GM21367 (cell line): ENCODE measurements at regions not wholly inside any gene's neighbourhood (a gene's known extent, or its start where the extent isn't known, plus 50 kb on each side); places are given as distances from the start of the nearest gene placed in this dataset.

Source experiments
- ATAC-seq: cut with Tn5 transposase; IDR thresholded peaks from one replicate; pipeline ENCODE4 v1.9.1; 2021; ENCODE audit not compliant: unreplicated experiment

DNA sequence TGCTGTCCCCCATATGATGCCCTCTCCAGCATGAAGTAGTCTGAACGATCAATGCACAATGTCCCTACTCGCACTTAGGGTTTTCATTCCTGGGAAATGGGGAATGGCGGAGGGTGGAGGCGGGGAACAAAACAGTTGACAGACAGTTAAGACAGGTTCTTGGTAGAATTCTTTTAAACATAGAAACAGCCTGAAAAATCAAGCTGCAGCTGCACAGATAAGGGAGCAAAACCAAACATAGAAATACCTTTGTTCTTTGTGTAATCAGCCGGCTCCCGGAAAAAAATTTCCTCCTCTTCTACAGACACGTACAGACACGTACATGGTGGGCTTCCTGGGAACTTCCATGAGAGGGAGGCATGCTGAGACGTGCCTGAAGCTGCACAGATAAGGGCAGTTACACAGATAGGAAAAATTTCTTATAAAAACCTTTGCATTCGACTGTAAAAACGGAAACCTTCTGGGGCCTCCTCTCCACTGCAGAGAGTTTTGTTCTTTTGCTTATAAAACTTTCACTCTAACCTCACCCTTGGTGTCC is 662.4 kb upstream of the PTPRD start:
- no peak for ATAC-seq

DNA sequence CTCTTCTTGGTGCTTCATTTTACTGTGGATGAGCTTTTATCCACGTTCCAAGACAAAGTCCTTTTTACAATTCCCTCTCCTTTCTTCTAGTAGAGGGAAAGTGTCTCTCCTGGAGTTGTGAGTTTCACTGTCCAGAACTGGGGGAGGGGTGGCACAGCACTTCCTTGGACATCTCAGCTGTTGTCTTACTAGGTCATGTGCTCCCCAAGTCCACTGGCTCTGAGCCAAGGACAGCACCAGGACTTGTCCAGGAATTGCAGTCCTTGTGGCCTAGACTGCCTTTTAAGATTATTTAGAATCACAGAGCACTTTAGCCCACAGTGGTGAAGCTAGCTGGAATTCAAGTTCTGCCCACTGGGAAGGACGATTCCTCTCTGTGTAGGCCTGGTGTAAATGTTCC is 700.2 kb upstream of the PTPRD start:
- no peak for ATAC-seq

DNA sequence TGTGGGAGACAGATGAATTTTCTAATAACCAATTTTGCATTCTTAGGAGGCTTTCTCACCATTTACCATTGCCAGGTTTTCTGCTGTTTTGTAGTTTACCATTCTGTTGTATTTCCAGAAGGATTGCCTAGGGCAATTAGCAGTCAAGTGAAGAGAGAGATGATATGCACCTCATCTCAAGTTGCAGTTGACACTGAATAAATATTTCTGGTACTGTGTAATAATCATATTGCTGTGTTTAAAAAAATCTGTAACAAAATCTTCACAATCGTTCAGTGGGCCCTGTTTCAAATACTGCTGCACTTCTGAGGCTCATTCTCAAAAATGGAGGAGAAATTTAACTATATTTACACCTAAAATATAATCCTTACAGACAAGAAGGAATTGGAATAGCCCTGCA is 706.1 kb upstream of the PTPRD start:
- ATAC-seq, result no peak

DNA sequence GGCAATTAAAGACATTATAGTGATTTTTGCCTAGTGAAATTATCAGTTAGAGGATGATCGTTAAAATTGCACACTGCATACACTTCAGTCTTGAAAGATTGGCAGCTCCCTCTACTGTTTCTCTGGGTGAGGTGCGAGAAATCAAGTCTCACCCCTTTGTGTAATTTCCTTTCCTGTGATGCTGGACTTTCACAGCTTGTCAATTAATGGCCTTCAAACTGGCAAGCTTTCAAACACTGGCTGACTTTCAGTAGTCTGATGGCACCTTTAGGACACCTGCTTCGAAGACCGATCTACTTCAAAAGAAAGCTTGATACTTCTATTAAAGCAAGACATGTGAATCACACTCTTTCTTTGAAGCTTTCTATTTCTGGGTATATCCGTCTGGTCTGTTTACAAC is 706.7 kb upstream of the PTPRD start:
- ATAC-seq, result no peak

DNA sequence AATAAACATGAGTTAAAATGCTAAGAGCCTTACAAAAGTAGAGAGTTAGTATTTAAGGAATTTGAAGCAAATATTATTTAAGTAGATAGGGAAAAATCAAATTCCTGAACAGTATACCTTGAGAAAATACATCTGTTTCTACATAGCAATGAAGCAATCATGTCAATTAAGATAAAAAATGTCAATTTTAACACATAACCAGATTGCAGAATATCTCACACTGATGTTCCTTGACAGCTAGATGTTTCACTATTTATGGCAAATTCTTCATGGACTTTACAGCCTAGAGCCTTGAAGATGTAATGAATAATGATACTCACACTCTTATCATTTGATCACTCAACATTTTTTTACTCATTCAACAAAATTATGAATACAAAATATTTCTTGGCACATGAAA is 708.2 kb upstream of the PTPRD start:
- ATAC-seq, result no peak

DNA sequence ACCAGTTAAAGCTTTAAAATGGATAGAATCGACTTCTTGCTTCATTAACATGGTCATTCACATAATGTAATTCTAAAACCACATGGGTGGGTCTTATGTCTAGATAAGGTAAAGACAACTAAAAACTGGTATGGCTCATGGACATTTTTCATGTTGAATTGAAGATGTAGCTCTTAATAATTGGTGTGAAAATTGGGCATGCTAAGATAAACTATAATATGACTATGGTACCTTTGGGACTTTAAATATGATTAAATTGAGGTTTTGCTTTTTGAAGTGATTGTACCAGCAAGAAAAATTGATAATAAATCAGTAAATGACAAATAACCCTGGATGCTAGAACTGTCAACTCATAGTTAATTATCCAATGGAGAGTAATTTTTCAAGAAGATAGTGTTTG is 710.7 kb upstream of the PTPRD start:
- ATAC-seq, result no peak

DNA sequence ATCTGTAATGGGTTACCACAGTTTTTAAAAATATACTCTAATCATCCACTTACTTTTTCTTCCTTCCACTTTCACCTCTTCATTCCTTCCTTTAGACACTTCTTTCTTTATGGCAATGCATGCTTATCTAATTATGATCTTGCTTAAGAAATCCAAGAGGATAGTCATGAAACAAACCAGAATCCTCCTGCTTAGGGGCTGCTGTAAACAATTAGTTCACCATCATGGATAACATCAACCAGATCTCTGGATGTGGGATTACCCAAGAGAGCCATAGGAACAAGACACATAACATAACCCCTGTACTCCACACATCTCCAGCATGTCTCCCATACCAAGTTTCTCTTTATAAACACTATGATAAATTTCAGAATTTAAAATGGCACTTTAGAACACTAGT is 713.4 kb upstream of the PTPRD start:
- ATAC-seq, result no peak

DNA sequence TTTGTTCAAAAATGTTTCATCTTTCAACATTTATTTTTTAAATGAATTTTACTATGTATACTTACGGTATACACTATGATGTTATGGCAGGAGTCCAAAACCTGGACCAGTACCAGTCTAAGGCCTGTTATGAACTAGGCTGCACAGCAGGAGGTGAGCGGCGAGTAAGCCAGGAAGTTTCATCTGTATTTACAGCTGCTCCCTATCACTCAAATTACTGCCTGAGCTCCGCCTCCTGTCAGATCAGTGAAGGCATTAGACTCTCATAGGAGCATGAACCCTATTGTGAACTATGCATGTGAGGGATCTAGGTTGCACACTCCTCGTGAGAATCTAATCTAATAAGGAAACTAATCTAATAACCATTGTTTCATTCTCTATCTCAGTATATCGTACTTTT is 715.5 kb upstream of the PTPRD start:
- ATAC-seq, result no peak

DNA sequence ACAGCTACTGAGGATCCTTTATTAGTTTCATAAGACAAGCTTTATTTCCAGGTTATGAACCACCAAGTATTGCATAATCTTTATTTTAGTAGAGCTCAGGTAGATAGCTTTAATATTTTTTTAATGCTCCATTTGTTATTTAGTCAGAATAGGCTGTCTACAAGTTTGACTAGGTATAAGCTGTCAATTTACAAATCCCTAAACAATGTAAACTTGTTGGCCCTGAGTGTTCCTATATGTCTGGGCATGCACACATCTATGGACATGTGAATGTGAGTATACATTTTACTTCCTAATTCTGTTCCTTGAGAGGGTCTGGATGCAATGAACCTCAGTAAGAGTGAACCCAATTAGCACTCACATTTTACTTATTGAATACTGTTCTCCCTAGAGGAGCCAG is 722.2 kb upstream of the PTPRD start:
- ATAC-seq, result no peak

DNA sequence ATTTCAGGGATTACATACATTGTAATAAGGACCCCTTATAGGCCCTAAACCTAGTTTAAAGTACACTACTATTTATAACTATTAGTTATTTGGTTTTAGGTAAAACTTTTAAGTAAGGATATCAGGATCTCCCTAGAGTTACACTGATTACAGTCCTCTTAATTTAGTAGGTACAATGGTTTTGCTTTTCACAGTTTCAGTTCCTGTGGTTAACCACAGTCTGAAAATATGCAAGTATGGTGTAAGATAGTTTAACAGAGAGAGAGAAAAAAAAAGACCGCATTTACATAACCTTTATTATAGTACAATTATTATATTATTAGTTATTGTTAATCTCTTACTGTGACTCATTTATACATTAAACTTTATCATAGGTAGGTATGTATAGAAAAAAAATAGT is 725.3 kb upstream of the PTPRD start:
- peak; percentile 73 for ATAC-seq

DNA sequence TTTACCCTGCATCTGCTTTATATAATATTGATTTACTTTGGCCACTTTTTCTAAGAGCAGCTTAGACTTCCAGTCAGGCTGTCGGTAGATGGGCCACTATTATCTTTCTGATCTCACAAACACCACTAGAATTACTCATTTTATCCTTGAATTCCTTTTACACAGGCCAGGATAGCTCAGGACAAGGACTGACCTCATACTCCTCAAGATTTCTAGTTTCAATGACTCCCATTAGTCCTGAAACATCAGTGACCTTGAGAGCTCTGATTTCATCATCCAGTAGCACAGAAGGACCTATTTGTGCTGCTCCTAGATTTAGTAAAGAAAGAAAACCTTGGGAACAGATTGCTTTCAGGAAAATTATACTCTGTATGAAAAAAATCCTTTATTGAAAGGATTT is 727.9 kb upstream of the PTPRD start:
- no peak for ATAC-seq

DNA sequence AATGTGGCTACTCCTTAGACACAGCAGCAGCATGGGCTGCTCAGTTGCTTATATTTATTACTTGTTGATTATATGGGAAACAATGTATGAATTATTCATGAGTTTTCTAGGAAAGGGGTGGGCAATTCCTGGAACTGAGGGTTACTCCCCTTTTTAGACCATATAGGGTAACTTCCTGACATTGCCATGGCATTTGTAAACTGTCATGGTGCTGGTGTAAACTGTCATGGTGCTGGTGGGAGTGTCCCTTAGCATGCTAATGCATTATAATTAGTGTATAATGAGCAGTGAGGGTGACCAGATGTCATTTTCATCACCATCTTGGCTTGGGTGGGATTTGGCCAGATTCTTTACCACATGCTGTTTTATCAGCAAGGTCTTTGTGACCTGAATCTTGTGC is 734.6 kb upstream of the PTPRD start:
- no peak for ATAC-seq

DNA sequence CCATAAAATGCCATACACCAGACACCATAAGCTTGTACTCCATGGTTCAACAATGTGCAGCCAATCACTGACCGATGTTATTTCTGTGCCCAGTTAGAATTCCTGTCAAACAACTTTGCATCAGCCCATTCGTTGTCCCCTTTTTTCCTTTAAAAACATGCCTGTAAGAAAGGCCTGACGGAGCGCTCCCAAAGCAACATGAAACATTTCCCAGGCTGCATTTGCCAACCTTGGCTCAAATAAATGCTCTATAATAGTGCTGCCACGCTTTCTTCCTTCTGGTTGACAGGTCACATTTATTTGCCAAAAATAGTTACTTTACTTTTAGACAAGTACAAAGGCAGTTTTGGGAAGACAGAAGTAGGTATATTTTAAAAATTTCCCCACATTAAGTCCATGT is 735.6 kb upstream of the PTPRD start:
- ATAC-seq, result no peak

DNA sequence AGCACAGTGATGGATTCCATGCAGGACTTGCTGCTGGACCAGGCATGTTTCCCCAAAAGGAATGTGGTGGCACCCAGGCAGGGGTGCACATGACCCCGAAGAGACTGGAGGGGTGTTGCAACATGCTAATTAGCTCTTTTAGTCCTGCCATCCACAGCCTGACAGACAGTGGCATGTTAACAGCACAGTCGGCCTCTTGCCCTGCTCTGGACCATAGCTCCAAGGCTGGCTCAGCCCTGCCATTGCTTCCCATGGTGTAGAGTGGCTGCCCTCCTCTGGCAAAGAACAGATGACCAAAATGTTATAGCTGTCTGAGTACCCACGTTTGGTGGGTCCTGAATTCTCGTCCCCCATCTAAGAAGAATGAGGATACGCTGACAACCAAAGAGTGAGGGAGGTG is 736.4 kb upstream of the PTPRD start:
- ATAC-seq, result no peak

DNA sequence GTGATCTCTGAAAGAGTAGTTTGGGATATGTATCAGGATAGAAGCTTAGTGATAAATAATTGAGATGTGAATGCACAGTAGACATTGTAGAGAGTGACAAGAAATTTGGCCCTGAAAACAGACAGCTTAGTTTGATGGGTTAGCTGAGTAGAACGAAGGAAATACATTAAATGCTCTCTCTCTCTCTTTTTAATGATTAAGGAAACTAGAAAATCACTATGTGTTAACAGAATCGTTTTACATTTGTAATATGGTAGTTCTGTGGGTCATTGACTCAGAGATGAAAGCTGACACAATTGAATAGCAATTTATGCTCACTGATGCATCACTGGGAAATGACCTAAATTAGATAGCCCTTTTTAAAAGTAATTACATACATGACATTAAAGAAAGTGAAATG is 739.8 kb upstream of the PTPRD start:
- ATAC-seq, result no peak

DNA sequence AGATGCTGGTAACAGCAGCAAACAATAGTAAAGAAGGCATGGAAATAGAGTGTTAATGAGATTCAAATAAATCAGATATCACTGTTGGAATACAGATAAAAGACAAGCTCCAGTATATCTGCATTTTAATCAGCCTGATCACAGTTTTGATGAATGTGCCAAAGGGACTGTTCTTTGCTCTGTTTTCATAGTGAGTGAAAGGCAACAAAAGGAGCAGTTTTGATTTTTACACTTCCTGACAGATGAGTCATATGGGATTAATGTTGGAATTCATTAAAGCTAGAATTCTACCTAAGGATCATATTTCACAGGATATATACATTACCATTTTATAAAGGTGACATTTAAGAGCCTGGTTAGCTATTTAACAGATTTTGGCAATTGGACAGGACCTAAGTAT is 743.3 kb upstream of the PTPRD start:
- no peak for ATAC-seq

DNA sequence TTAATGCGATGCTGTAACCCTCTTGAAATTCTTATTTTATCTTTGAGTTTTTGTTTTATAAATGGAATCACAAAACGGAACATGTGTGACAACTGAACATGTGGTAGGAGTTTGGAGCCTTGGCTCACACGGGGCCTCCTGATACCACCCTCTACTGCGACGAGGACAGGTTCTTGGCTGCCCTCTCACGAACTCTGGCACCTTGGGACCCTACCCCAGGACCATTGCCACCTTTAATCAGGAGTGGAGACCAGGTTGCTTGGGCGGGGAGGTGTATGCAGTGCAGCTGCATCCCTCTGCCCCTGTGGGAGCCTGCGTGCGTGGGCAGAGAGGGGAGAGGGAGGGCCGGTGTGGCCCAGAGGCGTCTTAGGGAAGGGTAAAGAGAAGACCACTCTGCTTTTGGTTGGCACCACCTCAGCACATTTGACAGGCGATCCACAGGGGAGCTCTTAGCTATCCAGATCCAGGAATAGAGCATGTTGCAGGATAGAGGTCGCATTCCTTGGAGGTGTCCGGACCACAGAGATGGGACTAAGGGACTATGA is 753.9 kb upstream of the PTPRD start:
- ATAC-seq, result no peak

DNA sequence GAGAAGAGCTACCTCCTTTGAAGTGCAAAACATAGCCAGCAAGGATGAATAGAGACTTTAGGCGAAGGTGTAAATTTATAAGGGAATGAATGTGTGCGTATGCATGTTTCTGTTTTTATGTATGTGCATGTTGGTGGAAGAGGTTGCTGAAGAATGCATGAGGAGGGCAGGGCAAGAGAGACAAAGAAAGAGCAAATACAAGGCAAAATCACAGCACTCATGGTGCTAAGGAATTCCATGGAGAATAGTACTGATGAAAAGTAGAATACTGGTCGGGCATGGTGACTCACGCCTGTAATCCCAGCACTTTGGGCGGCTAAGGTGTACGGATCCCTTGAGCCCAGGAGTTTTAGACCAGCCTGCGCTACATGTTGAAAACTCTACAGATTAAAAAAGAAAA is 762.1 kb upstream of the PTPRD start:
- ATAC-seq, result no peak

DNA sequence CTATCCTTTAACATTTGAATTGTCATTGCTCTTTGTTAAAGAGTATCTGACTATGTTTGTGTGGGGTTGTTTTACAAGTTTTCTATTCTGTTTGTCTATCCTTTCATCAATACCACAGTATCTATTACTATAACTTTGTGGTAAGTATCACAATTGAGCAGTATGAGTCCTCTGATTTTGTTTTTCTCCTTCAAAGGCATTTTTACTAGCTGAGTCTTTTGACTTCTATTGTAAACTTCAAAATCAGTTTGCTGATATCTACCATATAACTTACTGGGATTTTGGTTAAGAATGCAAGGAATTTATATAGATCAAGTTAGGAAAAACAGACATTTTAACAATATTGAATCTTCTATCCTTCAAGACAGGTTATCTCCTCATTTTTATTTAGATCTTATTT is 789.8 kb upstream of the PTPRD start:
- no peak for ATAC-seq

DNA sequence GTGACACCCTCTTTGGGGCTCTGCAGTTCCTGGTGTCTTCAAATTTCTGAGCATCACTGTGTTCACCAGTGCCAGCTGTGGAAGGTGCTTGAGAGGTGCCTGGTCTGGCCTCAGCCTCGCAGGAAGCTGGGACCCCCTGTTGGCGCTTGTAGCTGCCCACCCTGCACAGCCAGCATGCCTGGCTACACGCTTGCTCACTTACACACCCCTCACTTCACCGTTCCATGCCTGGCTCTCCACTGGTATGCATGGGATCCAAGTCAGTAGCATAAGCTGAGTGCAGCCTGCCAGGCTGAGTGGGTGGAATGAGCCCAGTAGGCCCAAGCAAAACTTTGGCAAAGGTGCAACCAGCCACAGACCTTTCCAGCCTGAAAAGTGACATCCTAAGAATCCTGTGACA is 801.4 kb upstream of the PTPRD start:
- ATAC-seq, result no peak

DNA sequence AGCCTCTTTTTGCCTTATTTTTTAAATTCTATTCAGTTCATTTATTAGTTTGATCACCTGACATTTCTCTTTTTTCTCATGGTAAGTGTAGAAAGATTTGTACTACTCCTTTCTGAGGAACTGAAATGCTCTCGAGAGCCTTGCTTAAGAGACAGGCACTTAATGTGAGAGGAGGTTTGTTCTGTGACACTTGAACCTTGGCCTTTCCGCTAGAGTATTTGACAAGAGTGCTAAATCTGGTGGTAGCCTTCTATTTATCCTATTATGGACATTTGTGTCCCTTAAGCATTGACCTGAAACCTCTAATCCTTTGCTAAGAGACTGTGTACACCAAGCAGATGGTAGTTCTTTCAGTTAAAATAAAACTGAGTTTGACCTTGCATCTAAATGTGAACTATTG is 805.0 kb upstream of the PTPRD start:
- no peak for ATAC-seq

DNA sequence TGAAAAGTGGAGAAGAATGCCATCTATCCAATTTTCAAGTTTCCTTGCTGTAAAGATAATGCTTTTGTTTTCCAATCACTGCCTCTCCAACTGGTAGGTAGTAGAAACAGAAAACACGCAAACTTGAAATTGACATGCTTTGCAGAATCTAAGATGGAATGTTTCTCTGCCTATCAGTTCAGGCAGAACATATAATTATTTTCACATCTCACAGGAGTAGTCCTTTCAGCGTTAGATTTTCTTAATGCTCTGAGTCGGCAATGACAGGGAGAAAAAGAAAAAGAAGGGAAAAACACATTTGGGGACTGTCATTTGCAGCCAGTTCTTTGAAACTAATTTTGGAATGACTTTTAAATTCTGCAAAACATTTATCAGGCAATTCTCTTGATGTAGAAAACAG is 818.7 kb upstream of the PTPRD start:
- ATAC-seq, result no peak

DNA sequence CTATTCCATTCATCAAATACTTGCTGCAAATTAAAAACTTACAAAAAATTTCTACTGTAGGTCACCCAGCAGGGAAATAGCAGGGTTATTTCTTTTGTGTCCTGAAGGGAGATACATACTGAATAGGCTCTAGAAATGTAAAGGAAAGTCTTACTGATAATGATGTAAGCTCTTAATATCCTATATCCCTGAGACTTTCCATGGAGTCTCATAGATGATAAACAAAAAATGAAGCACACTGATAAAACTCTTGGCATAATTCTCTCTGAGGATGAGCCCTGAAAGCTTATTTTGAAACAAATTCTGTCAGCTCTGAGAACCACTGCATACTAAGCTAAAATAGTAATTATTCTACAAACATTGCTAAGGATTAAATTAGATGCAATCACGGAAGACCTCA is 819.6 kb upstream of the PTPRD start:
- no peak for ATAC-seq

DNA sequence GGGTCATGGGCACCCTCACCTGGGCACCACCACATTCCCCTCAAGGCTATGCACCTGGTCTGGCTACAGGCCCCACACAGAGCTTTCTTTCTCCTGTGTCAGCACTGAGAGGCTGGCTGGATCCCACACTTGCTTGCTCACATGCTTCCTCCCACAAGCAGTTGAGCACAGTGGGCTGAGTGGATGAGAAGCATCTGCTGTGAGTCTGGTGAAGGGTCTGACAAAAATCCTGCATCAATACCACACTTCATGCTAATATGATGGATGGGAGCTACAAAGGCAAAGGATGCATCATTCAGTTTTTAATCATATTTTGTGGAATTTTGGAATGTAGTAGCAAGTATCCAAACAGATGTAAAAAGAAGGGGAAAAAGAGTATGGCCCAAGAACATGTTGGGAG is 830.8 kb upstream of the PTPRD start:
- no peak for ATAC-seq
